IPS-18a (cell line): ENCODE measurements at regions not wholly inside any gene's neighbourhood (a gene's known extent, or its start where the extent isn't known, plus 50 kb on each side); places are given as distances from the start of the nearest gene placed in this dataset.

Source experiments
- H3K27ac ChIP-seq: one replicate; pipeline ENCODE4 v1.5.1; 2013; ENCODE audit warnings: low read length
- H3K27me3 ChIP-seq: one replicate; pipeline ENCODE4 v1.6.1; 2013; ENCODE audit warnings: mild to moderate bottlenecking, low read length; ENCODE audit not compliant: control insufficient read depth, insufficient read depth
- H3K36me3 ChIP-seq: one replicate; pipeline ENCODE4 v1.6.1; 2013; ENCODE audit warnings: low read depth, low read length; ENCODE audit not compliant: control insufficient read depth
- H3K4me1 ChIP-seq: one replicate; pipeline ENCODE4 v1.6.1; 2013; ENCODE audit warnings: low read depth, low read length; ENCODE audit not compliant: control insufficient read depth
- H3K4me3 ChIP-seq: one replicate; pipeline ENCODE4 v1.5.1; 2013; ENCODE audit warnings: low read length
- H3K9ac ChIP-seq: one replicate; pipeline ENCODE4 v1.6.1; 2013; ENCODE audit warnings: mild to moderate bottlenecking, low read length, moderate library complexity
- H3K9me3 ChIP-seq: one replicate; pipeline ENCODE4 v1.6.1; 2013; ENCODE audit warnings: low read depth, low read length; ENCODE audit not compliant: control insufficient read depth

GRCh38 chr10:7015457-7015856 is 395.4 kb downstream of the SFMBT2 start:
- no peaks in the 10 kb centered on the region for H3K4me1 ChIP-seq
- H3K9ac ChIP-seq, result no peak overlapping the region
- no peaks in the 10 kb centered on the region for H3K36me3 ChIP-seq
- H3K9me3 ChIP-seq, result no peaks in the 10 kb centered on the region
- no peak overlapping the region for H3K27ac ChIP-seq
- H3K4me3 ChIP-seq, result no peak overlapping the region
- no peaks in the 10 kb centered on the region for H3K27me3 ChIP-seq

- Histone ChIP-seq H3K27ac (no peak overlapping the region), H3K4me3 (no peak overlapping the region), H3K4me1 (no peaks in the 10 kb centered on the region), H3K27me3 (no peaks in the 10 kb centered on the region), H3K9ac (no peak overlapping the region), H3K36me3 (no peaks in the 10 kb centered on the region), H3K9me3 (no peaks in the 10 kb centered on the region)
These were observed 396.1 kb downstream of the SFMBT2 start for GRCh38 chr10:7014721-7015120.

- no peak overlapping the region for H3K27ac ChIP-seq
- H3K4me3 ChIP-seq, result no peak overlapping the region
- no peaks in the 10 kb centered on the region for H3K36me3 ChIP-seq
- H3K27me3 ChIP-seq, result no peaks in the 10 kb centered on the region
- H3K4me1 ChIP-seq, result no peaks in the 10 kb centered on the region
- H3K9ac ChIP-seq, result no peak overlapping the region
- no peaks in the 10 kb centered on the region for H3K9me3 ChIP-seq
These were observed 398.8 kb downstream of the SFMBT2 start for GRCh38 chr10:7011994-7012393.

GRCh38 chr10:7008645-7009044 is 402.2 kb downstream of the SFMBT2 start:
- Histone ChIP-seq H3K9me3 (no peaks in the 10 kb centered on the region), H3K36me3 (no peaks in the 10 kb centered on the region), H3K4me3 (no peak overlapping the region), H3K4me1 (no peaks in the 10 kb centered on the region), H3K27ac (no peak overlapping the region), H3K27me3 (no peaks in the 10 kb centered on the region), H3K9ac (no peak overlapping the region)

- H3K9ac ChIP-seq, result no peak overlapping the region
- no peaks in the 10 kb centered on the region for H3K36me3 ChIP-seq
- no peaks in the 10 kb centered on the region for H3K4me1 ChIP-seq
- H3K27ac ChIP-seq, result no peak overlapping the region
- no peak overlapping the region for H3K4me3 ChIP-seq
- no peaks in the 10 kb centered on the region for H3K27me3 ChIP-seq
- no peaks in the 10 kb centered on the region for H3K9me3 ChIP-seq
These were observed 403.1 kb downstream of the SFMBT2 start for GRCh38 chr10:7007600-7008190.

GRCh38 chr10:7006566-7006965 is 404.3 kb downstream of the SFMBT2 start:
- H3K4me3 ChIP-seq, result no peak overlapping the region
- no peaks in the 10 kb centered on the region for H3K27me3 ChIP-seq
- H3K9me3 ChIP-seq, result no peaks in the 10 kb centered on the region
- no peak overlapping the region for H3K27ac ChIP-seq
- H3K4me1 ChIP-seq, result no peaks in the 10 kb centered on the region
- no peak overlapping the region for H3K9ac ChIP-seq
- H3K36me3 ChIP-seq, result no peaks in the 10 kb centered on the region

- no peak overlapping the region for H3K9ac ChIP-seq
- H3K9me3 ChIP-seq, result no peaks in the 10 kb centered on the region
- H3K4me3 ChIP-seq, result no peak overlapping the region
- H3K27me3 ChIP-seq, result no peaks in the 10 kb centered on the region
- H3K27ac ChIP-seq, result no peak overlapping the region
- H3K36me3 ChIP-seq, result no peaks in the 10 kb centered on the region
- H3K4me1 ChIP-seq, result no peaks in the 10 kb centered on the region
These were observed 406.9 kb downstream of the SFMBT2 start for GRCh38 chr10:7003831-7004395.

- Histone ChIP-seq H3K9me3 (no peaks in the 10 kb centered on the region), H3K36me3 (no peaks in the 10 kb centered on the region), H3K9ac (no peak overlapping the region), H3K4me1 (no peaks in the 10 kb centered on the region), H3K4me3 (no peak overlapping the region), H3K27me3 (no peaks in the 10 kb centered on the region), H3K27ac (no peak overlapping the region)
These were observed 410.8 kb downstream of the SFMBT2 start for GRCh38 chr10:7000061-7000460.

GRCh38 chr10:6999232-6999925 is 411.5 kb downstream of the SFMBT2 start:
- Histone ChIP-seq H3K27ac (no peak overlapping the region), H3K27me3 (no peaks in the 10 kb centered on the region), H3K36me3 (no peaks in the 10 kb centered on the region), H3K9me3 (no peaks in the 10 kb centered on the region), H3K4me1 (no peaks in the 10 kb centered on the region), H3K4me3 (no peak overlapping the region), H3K9ac (no peak overlapping the region)

- Histone ChIP-seq H3K36me3 (no peaks in the 10 kb centered on the region), H3K9me3 (no peaks in the 10 kb centered on the region), H3K4me1 (no peaks in the 10 kb centered on the region), H3K27ac (no peak overlapping the region), H3K4me3 (no peak overlapping the region), H3K9ac (no peak overlapping the region), H3K27me3 (no peaks in the 10 kb centered on the region)
These were observed 413.3 kb downstream of the SFMBT2 start for GRCh38 chr10:6997509-6997908.

GRCh38 chr10:6996431-6996830 is 414.4 kb downstream of the SFMBT2 start:
- H3K27me3 ChIP-seq, result no peaks in the 10 kb centered on the region

GRCh38 chr10:6995831-6996230 is 415.0 kb downstream of the SFMBT2 start:
- Histone ChIP-seq H3K9me3 (no peaks in the 10 kb centered on the region), H3K4me3 (no peak overlapping the region), H3K27ac (no peak overlapping the region), H3K4me1 (no peaks in the 10 kb centered on the region), H3K27me3 (no peaks in the 10 kb centered on the region), H3K36me3 (no peaks in the 10 kb centered on the region), H3K9ac (no peak overlapping the region)

More at GRCh38 chr10:6996431-6996830, 414.4 kb downstream of the SFMBT2 start:
- no peaks in the 10 kb centered on the region for H3K36me3 ChIP-seq
- no peak overlapping the region for H3K27ac ChIP-seq
- no peak overlapping the region for H3K4me3 ChIP-seq
- no peaks in the 10 kb centered on the region for H3K9me3 ChIP-seq
- H3K4me1 ChIP-seq, result no peaks in the 10 kb centered on the region
- H3K9ac ChIP-seq, result no peak overlapping the region
